ENCODE measurements at regions not wholly inside any gene's neighbourhood (a gene's known extent, or its start where the extent isn't known, plus 50 kb on each side); places are given as distances from the start of the nearest gene placed in this dataset.

DNA sequence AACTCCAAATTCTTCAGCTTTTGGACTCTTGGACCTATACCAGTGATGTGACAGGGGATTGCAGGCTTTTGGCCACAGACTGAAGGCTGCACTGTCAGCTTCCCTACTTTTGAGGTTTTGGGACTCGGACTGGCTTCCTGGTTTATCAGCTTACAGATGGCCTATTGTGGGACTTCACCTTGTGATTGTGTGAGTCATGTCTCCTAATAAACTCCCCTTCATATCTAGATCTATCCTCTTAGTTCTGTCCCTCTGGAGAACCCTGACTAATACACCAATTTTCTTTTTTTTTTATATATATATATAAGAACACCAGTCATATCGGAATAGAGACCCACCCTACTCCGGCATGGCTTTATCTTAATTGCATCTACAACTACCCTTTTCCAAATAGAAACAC lies 166.8 kb downstream of the ETV1 start:
- DNase-seq: no peak

DNA sequence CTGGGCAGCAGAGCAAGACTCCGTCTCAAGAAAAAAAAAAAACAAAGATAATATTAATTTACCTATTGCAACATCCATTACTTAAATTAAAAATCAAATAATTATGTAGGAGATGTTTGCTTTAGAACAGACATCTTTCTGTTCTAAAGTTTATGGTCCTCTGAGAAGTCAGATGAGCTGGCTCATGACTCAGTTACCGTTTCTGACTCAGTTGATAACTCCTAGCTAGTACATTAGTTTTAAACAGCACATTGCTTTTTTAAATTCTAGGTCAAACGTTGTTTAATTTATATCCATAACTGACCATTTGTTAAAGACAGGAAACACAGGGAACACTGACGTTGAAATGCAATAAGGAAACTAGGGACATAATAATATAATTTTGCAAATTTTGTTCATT lies 162.7 kb downstream of the ETV1 start:
- no peak for DNase-seq

GRCh38 chr7:13827716-13828115 lies 161.8 kb downstream of the ETV1 start:
- no peak for DNase-seq

DNA sequence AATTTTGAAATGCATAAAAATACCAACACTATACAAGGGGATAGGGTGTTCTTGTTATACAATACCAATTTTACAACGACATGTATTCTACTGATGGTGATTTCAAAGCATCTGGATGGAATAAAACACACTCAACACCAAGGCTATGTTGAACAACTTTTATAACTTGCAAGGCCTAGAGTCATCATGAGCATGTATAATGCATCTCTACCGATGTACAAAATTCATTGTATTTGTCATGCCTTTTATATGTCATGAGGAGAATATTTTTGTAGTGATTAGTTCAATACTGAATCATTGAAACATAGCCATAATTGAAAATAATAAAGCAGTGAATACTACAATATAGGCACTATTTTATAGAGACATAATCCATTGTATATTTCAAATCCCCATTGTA lies 160.2 kb downstream of the ETV1 start:
- no peak for DNase-seq

GRCh38 chr7:13829914-13830900 lies 159.3 kb downstream of the ETV1 start:
- DNase-seq: no peak

DNA sequence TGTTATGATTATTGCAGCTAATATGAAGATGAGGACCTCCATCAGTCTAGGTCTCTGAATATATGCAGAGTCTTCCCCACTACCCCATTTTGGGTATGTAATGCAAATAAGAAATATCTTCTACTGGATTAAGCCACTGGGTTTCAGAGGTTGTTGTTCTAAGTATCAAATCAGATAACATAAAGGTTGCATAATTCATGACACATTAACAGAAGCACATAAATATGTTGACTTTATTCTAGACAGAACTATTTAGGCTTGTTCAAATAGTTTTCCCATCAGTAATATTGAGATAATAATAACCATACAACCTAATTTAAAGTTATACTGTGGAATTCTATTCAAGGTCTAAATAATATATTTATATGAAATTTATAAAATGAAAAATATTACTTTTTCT lies 157.1 kb downstream of the ETV1 start:
- no peak for DNase-seq

- DNase-seq: no peak
Observed at GRCh38 chr7:13834328-13834761, 155.1 kb downstream of the ETV1 start.

DNA sequence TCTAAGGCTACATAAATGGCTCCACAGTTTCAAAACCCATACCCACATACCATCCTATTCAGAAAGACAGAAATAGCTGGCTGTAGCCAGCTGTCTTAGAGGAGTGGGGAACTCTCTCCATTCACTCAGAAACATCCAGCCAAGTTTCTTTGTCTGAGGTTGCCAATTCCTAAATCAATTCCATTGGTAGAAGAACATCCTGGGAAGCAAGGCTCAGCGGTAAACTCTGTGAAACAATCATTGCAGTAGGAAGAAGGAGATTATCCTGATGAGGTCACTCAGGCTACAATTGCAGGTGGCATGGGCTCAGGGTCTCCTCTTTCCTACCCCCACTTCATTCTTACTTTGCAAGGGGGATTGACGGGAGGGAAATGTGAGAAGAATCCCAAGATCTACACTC lies 154.0 kb downstream of the ETV1 start:
- no peak for DNase-seq

DNA sequence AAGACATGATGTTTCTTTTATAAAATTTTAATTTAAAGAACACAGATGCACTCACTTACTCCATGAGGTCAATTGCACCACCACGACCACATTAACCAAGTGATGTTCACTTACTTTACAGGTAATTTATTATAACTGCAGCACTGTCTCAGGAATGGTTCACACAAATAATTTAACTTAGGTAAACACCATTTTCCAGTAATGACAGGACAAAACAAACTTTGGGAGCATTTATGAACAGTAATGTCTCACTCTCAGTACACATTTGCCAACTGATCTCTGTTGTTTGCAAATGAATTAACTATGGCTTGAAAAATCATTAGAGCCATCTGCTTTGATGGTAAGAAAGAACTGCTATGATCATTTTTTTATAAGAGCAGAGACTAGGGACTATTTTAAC lies 150.4 kb downstream of the ETV1 start:
- DNase-seq: no peak
